HL-60 (cell line): ENCODE measurements at regions not wholly inside any gene's neighbourhood (a gene's known extent, or its start where the extent isn't known, plus 50 kb on each side); places are given as distances from the start of the nearest gene placed in this dataset.

Source experiments
- CTCF ChIP-seq: IDR thresholded peaks from one replicate; pipeline ENCODE4 v1.5.1; 2011; ENCODE audit warnings: low read length, control low read depth, inconsistent platforms; ENCODE audit not compliant: insufficient read depth
- GABPA ChIP-seq: IDR thresholded peaks from 2 replicates; pipeline ENCODE4 v1.6.1; 2012; ENCODE audit warnings: low read depth
- POLR2AphosphoS5 ChIP-seq: IDR thresholded peaks from 2 replicates; pipeline ENCODE4 v1.6.1; 2012; ENCODE audit warnings: low read depth
- REST ChIP-seq: IDR thresholded peaks from 2 replicates; pipeline ENCODE4 v1.6.1; 2012; ENCODE audit warnings: low read depth; ENCODE audit not compliant: insufficient replicate concordance

GRCh38 chr2:123371535-123371934 lies 653.6 kb upstream of the CNTNAP5 start:
- no peak for TF ChIP-seq CTCF
- TF ChIP-seq GABPA, result no peak
- TF ChIP-seq POLR2AphosphoS5, result no peak
- no peak for TF ChIP-seq REST
